ENCODE measurements at regions not wholly inside any gene's neighbourhood (a gene's known extent, or its start where the extent isn't known, plus 50 kb on each side); places are given as distances from the start of the nearest gene placed in this dataset.

DNA sequence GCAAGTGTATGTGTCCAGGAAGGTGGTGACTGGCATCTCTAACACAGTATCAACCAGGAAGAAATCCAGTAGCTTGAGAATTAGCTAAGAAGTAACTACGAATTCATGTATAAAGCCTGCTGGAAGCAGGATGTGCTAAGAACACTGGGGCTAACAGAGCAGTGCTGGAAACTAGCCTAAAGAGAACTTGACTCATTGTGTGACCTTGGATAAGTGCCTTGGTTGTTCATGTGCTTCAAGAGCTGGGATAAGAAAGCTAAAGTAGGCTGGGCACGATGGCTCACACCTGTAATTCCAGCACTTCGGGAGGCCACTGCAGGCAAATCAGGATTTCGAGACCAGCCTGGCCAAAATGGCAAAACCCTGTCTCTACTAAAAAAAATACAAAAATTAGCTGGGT is 186.9 kb downstream of the RRAGC start:
- Histone ChIP-seq H3K27ac (no peak overlapping the region), H3K27me3 (no peaks in the 10 kb centered on the region), H3K4me1 (ENCODE audit: low read depth) (no peaks in the 10 kb centered on the region), H3K4me3 (no peak overlapping the region), H3K9me3 (ENCODE audit: low read depth) (no peaks in the 10 kb centered on the region), H3K36me3 (no peaks in the 10 kb centered on the region)
- no peak for DNase-seq (ENCODE audit: low read depth in 1 of 2, low spot score in 1 of 2)
- TF ChIP-seq, protein P1, sequence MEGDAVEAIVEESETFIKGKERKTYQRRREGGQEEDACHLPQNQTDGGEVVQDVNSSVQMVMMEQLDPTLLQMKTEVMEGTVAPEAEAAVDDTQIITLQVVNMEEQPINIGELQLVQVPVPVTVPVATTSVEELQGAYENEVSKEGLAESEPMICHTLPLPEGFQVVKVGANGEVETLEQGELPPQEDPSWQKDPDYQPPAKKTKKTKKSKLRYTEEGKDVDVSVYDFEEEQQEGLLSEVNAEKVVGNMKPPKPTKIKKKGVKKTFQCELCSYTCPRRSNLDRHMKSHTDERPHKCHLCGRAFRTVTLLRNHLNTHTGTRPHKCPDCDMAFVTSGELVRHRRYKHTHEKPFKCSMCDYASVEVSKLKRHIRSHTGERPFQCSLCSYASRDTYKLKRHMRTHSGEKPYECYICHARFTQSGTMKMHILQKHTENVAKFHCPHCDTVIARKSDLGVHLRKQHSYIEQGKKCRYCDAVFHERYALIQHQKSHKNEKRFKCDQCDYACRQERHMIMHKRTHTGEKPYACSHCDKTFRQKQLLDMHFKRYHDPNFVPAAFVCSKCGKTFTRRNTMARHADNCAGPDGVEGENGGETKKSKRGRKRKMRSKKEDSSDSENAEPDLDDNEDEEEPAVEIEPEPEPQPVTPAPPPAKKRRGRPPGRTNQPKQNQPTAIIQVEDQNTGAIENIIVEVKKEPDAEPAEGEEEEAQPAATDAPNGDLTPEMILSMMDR (IDR thresholded peaks at IDR 0.05; ENCODE audit: low read depth, low read length) = no peak

DNA sequence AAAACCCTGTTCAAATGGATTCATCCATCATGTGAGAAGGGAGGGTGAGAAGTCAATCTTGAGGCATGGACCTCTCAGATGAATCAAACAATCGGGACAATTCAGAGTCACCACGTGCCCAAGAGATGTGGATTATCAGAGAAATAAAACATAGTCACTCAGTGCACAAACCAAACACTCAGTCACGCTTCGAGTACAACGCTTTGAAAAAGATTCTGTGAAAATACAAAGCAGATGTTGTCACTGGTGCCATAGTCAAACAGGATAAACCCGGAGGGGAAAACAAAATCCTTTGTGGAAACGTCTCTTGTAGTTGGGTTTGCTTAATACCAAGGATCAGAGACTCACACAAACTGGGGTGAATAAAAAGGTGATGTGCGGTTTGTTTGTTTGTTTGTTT is 188.4 kb downstream of the RRAGC start:
- Histone ChIP-seq H3K27me3 (no peaks in the 10 kb centered on the region), H3K27ac (no peak overlapping the region), H3K36me3 (no peaks in the 10 kb centered on the region), H3K4me1 (ENCODE audit: low read depth) (no peaks in the 10 kb centered on the region), H3K4me3 (no peak overlapping the region), H3K9me3 (ENCODE audit: low read depth) (no peaks in the 10 kb centered on the region)
- TF ChIP-seq, protein P1 (IDR thresholded peaks at IDR 0.05; ENCODE audit: low read depth, low read length) = no peak
- no peak for DNase-seq (ENCODE audit: low read depth in 1 of 2, low spot score in 1 of 2)

DNA sequence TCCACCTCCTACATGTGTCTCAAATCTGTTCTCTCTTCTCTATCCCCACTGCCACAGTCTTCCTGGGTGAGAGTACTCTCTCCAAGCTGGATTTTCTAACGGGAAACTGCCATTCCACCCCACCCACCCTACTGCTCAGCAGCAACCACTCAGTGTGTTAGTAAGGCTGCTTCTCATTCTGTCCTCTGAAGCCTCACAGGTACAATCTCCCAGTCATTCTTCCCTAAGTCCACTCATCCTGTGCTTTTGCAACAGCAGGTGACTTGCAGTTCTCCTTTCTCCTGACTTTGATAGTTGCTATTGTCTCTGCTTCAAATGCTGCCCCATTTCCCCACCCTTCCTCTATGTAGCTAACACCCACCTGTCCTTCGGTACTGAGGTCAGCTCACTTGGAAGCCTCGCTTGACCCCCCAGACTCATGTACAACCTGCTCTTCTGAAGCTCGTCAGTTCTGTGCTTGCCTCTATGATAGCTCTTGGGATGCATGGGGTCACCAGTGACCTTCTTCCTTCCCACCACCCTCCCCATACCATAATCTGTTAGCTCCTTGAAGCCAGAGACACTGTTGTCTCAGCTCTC is 188.9 kb downstream of the RRAGC start:
- DNase-seq (ENCODE audit: low read depth in 1 of 2, low spot score in 1 of 2) = no peak
- no peak overlapping the region for H3K27ac ChIP-seq
- H3K36me3 ChIP-seq = no peaks in the 10 kb centered on the region
- TF ChIP-seq, protein P1 (IDR thresholded peaks at IDR 0.05; ENCODE audit: low read depth, low read length) = no peak
- H3K9me3 ChIP-seq (ENCODE audit: low read depth) = no peaks in the 10 kb centered on the region
- H3K27me3 ChIP-seq = no peaks in the 10 kb centered on the region
- H3K4me1 ChIP-seq (ENCODE audit: low read depth) = no peaks in the 10 kb centered on the region
- no peak overlapping the region for H3K4me3 ChIP-seq

DNA sequence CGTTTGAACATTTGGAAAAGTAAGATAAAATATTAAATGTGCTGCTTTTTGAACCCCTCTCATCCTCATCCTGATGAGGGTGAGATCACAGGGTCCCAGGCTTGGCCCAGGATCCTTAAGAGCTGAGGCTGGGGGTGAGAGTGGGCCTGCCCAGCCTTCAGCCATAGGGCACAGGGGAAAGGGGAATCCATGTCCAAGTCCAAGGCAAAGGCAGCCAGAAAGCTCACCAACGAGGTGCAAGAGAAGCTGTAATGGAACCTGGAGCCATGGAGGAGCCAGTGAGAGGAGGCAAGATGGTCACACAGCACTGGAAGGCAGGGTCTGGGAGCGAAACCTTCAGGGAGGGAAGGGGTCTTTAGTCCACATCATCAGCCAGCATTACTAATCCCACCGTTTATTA is 191.9 kb downstream of the RRAGC start:
- DNase-seq (ENCODE audit: low read depth in 1 of 2, low spot score in 1 of 2) = no peak
- TF ChIP-seq, protein P1 (IDR thresholded peaks at IDR 0.05; ENCODE audit: low read depth, low read length) = no peak
- H3K4me3 ChIP-seq = no peak overlapping the region
- no peak overlapping the region for H3K27ac ChIP-seq
- no peaks in the 10 kb centered on the region for H3K9me3 ChIP-seq (ENCODE audit: low read depth)
- H3K36me3 ChIP-seq = no peaks in the 10 kb centered on the region
- H3K27me3 ChIP-seq = peaks cover 3% of the 10 kb centered on the region
- no peaks in the 10 kb centered on the region for H3K4me1 ChIP-seq (ENCODE audit: low read depth)

DNA sequence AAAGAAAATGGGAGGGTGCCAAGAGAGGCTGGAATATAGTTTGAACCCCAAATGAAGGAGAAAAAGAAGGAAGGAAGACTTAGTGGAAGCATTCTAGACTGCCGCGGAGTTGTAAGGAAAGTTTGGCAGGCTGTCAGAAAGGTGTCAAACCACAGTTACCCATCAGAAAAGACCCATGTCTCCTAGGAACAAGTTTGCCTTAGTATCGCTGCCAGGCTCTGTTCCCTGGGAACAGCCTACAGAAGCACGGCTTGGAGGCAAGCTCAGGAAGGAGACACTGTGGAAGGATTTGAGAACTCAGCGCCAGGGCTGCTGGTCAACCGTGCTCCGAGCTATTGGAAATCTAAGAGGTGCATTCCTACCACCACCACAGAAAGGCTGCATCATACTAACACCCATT is 197.4 kb downstream of the RRAGC start:
- Histone ChIP-seq H3K27me3 (peaks cover 3% of the 10 kb centered on the region), H3K27ac (no peak overlapping the region), H3K4me3 (no peak overlapping the region), H3K9me3 (ENCODE audit: low read depth) (no peaks in the 10 kb centered on the region), H3K4me1 (ENCODE audit: low read depth) (no peaks in the 10 kb centered on the region), H3K36me3 (no peaks in the 10 kb centered on the region)
- no peak for DNase-seq (ENCODE audit: low read depth in 1 of 2, low spot score in 1 of 2)
- TF ChIP-seq, protein P1 (IDR thresholded peaks at IDR 0.05; ENCODE audit: low read depth, low read length) = no peak

DNA sequence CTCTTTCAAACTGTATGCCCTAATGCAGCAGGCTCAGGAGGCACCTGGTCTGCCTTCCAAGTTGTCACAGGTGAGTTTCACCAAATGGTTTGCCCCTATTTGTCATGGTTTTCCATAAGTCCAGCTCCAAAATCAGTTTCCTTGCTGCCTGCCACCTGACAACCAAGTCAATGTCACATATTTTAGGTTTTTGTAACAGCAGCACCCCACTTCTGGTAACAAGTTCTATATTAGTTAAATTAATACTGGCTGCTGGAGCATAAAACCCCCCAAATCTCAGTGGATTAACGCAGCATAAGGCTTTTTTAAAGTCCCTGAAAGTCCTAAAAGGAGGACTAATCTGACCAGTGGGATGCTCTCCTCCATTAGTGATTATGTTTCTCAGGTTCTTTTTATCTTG is 200.7 kb downstream of the RRAGC start:
- DNase-seq (ENCODE audit: low read depth in 1 of 2, low spot score in 1 of 2) = no peak
- Histone ChIP-seq H3K4me1 (ENCODE audit: low read depth) (no peaks in the 10 kb centered on the region), H3K4me3 (no peak overlapping the region), H3K9me3 (ENCODE audit: low read depth) (no peaks in the 10 kb centered on the region), H3K36me3 (no peaks in the 10 kb centered on the region), H3K27me3 (peaks cover 3% of the 10 kb centered on the region), H3K27ac (no peak overlapping the region)
- TF ChIP-seq, protein P1 (IDR thresholded peaks at IDR 0.05; ENCODE audit: low read depth, low read length) = no peak

Measured in cardiac muscle cell (in vitro differentiated cells and primary cell).